PFSK-1 (cell line): ENCODE measurements at regions not wholly inside any gene's neighbourhood (a gene's known extent, or its start where the extent isn't known, plus 50 kb on each side); places are given as distances from the start of the nearest gene placed in this dataset.

ENCODE experiments used
- POLR2AphosphoS5 ChIP-seq: IDR thresholded peaks from 2 replicates; pipeline ENCODE4 v1.6.1; 2012; ENCODE audit warnings: low read depth, mild to moderate bottlenecking, control low read depth, low read length, moderate library complexity
- REST ChIP-seq, 2 experiments: IDR thresholded peaks; 2 replicates each; pipeline versions ENCODE4 v1.6.1 to v1.8.0; 2011 to 2012; ENCODE audit warnings: low read depth in 2 of 2, low read length in 2 of 2, control low read depth in 1 of 2, inconsistent platforms in 1 of 2, mild to moderate bottlenecking in 1 of 2, moderate library complexity in 1 of 2; ENCODE audit not compliant: insufficient read depth in 1 of 2
- SIN3A ChIP-seq: IDR thresholded peaks from 2 replicates; pipeline ENCODE4 v1.6.1; 2012; ENCODE audit warnings: mild to moderate bottlenecking, low read length, moderate library complexity, borderline replicate concordance; ENCODE audit not compliant: insufficient read depth
- TAF1 ChIP-seq: IDR thresholded peaks from 2 replicates; pipeline ENCODE4 v1.6.1; 2012; ENCODE audit warnings: low read length, control low read depth, borderline replicate concordance; ENCODE audit not compliant: insufficient read depth

DNA sequence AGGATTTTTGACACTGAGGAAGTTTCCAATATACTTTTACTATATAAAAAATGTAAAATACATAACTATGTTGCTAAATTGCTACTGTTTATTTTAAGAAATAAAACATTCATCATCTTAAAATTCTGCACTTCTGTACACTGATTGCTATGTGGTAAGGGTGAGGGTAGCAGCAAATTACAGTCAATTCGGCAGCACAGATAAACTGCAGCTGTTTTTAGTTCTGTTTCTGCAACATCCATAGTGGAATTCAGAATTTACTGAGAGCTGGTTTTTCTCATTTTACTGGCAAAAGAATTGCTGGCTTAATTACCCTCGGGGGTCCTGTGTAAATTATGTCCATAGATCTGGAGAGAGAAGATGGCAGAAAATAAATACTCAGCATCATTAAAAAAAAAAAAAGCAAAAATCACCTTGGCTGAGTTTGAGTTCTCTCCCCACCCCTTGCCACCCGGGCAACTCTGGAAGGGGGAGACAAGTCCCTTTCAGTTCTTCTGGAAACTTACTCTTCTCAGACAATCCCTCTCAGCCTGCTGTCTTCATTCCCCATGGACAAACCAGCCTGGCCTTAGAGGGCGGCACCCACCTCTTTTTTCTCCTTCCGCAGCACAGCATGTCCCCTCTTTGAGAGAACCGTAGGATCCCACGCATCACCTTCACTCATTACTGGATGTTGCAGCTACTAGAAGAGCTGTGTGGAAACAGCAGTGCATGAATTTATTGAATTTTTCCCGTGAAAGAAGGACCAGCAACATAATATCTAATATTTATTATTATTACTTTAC lies 501.1 kb upstream of the CELF2 start:
- TF ChIP-seq SIN3A (no peak), POLR2AphosphoS5 (no peak), REST (IDR thresholded peaks at IDR 0.05; ENCODE audit: insufficient read depth in 1 of 2, low read depth in 2 of 2, low read length in 2 of 2) (no peak), TAF1 (no peak)
